ENCODE measurements at regions not wholly inside any gene's neighbourhood (a gene's known extent, or its start where the extent isn't known, plus 50 kb on each side); places are given as distances from the start of the nearest gene placed in this dataset.

DNA sequence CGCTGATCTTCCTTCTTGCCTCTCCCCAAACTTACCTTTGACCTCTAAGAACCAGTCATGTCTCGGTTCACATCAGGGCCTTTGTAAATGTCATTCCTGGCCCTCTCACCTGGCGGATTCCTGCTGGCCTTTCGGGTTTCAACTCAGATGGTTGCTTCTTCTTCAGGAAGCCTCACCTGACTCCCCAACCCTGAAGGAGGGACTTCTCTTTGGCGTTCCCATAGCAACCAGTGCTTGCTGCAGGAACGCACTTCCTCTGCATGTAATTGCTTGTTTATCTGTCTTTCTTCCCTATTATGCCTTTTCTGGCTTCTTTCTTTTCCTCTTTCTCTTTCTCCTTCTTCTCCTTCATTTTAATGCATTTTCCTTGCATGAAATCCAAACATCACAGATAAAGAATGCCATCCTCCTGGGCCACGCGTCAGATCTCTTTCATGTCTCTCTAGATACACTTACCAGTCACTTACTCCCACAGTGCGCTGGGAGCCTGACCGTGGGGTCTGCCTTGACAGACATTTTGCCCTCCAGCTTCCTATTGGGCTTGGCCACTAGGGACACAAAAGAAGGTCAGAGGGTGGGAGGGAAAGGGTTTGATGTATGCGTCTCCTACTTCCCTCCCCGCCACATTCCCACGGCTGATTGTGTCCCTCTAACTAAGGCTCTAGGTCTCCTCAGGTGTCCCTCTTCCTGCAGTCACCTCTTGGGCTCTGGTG, 295.7 kb upstream of the TSHZ2 start:
- TF ChIP-seq, protein P1, sequence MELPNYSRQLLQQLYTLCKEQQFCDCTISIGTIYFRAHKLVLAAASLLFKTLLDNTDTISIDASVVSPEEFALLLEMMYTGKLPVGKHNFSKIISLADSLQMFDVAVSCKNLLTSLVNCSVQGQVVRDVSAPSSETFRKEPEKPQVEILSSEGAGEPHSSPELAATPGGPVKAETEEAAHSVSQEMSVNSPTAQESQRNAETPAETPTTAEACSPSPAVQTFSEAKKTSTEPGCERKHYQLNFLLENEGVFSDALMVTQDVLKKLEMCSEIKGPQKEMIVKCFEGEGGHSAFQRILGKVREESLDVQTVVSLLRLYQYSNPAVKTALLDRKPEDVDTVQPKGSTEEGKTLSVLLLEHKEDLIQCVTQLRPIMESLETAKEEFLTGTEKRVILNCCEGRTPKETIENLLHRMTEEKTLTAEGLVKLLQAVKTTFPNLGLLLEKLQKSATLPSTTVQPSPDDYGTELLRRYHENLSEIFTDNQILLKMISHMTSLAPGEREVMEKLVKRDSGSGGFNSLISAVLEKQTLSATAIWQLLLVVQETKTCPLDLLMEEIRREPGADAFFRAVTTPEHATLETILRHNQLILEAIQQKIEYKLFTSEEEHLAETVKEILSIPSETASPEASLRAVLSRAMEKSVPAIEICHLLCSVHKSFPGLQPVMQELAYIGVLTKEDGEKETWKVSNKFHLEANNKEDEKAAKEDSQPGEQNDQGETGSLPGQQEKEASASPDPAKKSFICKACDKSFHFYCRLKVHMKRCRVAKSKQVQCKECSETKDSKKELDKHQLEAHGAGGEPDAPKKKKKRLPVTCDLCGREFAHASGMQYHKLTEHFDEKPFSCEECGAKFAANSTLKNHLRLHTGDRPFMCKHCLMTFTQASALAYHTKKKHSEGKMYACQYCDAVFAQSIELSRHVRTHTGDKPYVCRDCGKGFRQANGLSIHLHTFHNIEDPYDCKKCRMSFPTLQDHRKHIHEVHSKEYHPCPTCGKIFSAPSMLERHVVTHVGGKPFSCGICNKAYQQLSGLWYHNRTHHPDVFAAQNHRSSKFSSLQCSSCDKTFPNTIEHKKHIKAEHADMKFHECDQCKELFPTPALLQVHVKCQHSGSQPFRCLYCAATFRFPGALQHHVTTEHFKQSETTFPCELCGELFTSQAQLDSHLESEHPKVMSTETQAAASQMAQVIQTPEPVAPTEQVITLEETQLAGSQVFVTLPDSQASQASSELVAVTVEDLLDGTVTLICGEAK (IDR thresholded peaks at IDR 0.05) = no peak
- TF ChIP-seq, protein P1 (CRISPR knock-in tag; IDR thresholded peaks at IDR 0.05) = no peak
- TF ChIP-seq SMAD1 (CRISPR knock-in tag; IDR thresholded peaks at IDR 0.05; ENCODE audit: borderline replicate concordance, low read depth) = no peak
- TF ChIP-seq, protein P2, sequence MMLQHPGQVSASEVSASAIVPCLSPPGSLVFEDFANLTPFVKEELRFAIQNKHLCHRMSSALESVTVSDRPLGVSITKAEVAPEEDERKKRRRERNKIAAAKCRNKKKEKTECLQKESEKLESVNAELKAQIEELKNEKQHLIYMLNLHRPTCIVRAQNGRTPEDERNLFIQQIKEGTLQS (CRISPR knock-in tag; IDR thresholded peaks at IDR 0.05) = no peak
